ENCODE measurements at regions not wholly inside any gene's neighbourhood (a gene's known extent, or its start where the extent isn't known, plus 50 kb on each side); places are given as distances from the start of the nearest gene placed in this dataset.

GRCh38 chr7:10677668-10678232 is 295.9 kb upstream of the PHF14 start:
- H2BK5ac ChIP-seq (ENCODE audit: low read length) = no peak overlapping the region
- no peak for DNase-seq
- no peak overlapping the region for H2AK5ac ChIP-seq (ENCODE audit: low read length)
- H3K27ac ChIP-seq (ENCODE audit: low read depth, low read length) = no peak overlapping the region
- no peak overlapping the region for H3K4me2 ChIP-seq (ENCODE audit: low read length)
- H3K79me1 ChIP-seq (ENCODE audit: low read length) = no peaks in the 10 kb centered on the region
- H3K56ac ChIP-seq (ENCODE audit: low read length) = no peak overlapping the region
- no peaks in the 10 kb centered on the region for H3K36me3 ChIP-seq (ENCODE audit: control insufficient read depth, insufficient read depth, low read length)
- H3K79me2 ChIP-seq (ENCODE audit: control insufficient read depth, insufficient read depth, low read length) = no peaks in the 10 kb centered on the region
- H4K8ac ChIP-seq (ENCODE audit: low read depth, low read length) = no peak overlapping the region
- no peak overlapping the region for H3K18ac ChIP-seq (ENCODE audit: low read length)
- no peak overlapping the region for H3K4ac ChIP-seq (ENCODE audit: low read depth, low read length)
- no peak overlapping the region for H3K4me3 ChIP-seq (ENCODE audit: low read length)
- H2BK120ac ChIP-seq (ENCODE audit: low read depth, low read length) = no peak overlapping the region
- WGBS (ENCODE audit: extremely low coverage, insufficient coverage, low lambda C conversion rate) = no CpG with 5 or more reads among the region's 1 CpG
- H3K4me1 ChIP-seq (ENCODE audit: control insufficient read depth, low read depth, low read length) = no peaks in the 10 kb centered on the region
- H4K5ac ChIP-seq (ENCODE audit: low read length) = no peak overlapping the region
- H3K23ac ChIP-seq (ENCODE audit: low read length) = no peak overlapping the region
- H3K27me3 ChIP-seq (ENCODE audit: insufficient read depth, low read length, poor library complexity) = no peaks in the 10 kb centered on the region
- no peak overlapping the region for H2BK15ac ChIP-seq (replicated peaks; ENCODE audit: low read depth)
- H3K9ac ChIP-seq (ENCODE audit: low read length) = no peak overlapping the region

- Histone ChIP-seq H3K36me3 (ENCODE audit: control insufficient read depth, insufficient read depth, low read length) (no peaks in the 10 kb centered on the region), H3K23ac (ENCODE audit: low read length) (no peak overlapping the region), H3K9ac (ENCODE audit: low read length) (no peak overlapping the region), H3K4me3 (ENCODE audit: low read length) (no peak overlapping the region), H2BK15ac (replicated peaks; ENCODE audit: low read depth) (no peak overlapping the region), H2BK120ac (ENCODE audit: low read depth, low read length) (no peak overlapping the region), H3K79me1 (ENCODE audit: low read length) (no peaks in the 10 kb centered on the region), H2AK5ac (ENCODE audit: low read length) (no peak overlapping the region), H3K27me3 (ENCODE audit: insufficient read depth, low read length, poor library complexity) (no peaks in the 10 kb centered on the region), H3K4me2 (ENCODE audit: low read length) (no peak overlapping the region), H4K5ac (ENCODE audit: low read length) (no peak overlapping the region), H4K8ac (ENCODE audit: low read depth, low read length) (no peak overlapping the region), H3K18ac (ENCODE audit: low read length) (no peak overlapping the region), H2BK5ac (ENCODE audit: low read length) (no peak overlapping the region), H3K4me1 (ENCODE audit: control insufficient read depth, low read depth, low read length) (no peaks in the 10 kb centered on the region), H3K79me2 (ENCODE audit: control insufficient read depth, insufficient read depth, low read length) (no peaks in the 10 kb centered on the region), H3K56ac (ENCODE audit: low read length) (no peak overlapping the region), H3K27ac (ENCODE audit: low read depth, low read length) (no peak overlapping the region), H3K4ac (ENCODE audit: low read depth, low read length) (no peak overlapping the region)
- DNase-seq = no peak
- no CpG with 5 or more reads among the region's 5 CpGs for WGBS (ENCODE audit: extremely low coverage, insufficient coverage, low lambda C conversion rate)
These were observed 289.1 kb upstream of the PHF14 start for GRCh38 chr7:10684606-10685005.

GRCh38 chr7:10685040-10685439 is 288.6 kb upstream of the PHF14 start:
- H3K79me1 ChIP-seq (ENCODE audit: low read length) = no peaks in the 10 kb centered on the region

GRCh38 chr7:10688544-10688943 is 285.1 kb upstream of the PHF14 start:
- Histone ChIP-seq H3K18ac (ENCODE audit: low read length) (no peak overlapping the region), H3K79me1 (ENCODE audit: low read length) (no peaks in the 10 kb centered on the region), H4K8ac (ENCODE audit: low read depth, low read length) (no peak overlapping the region), H3K4ac (ENCODE audit: low read depth, low read length) (no peak overlapping the region), H2BK15ac (replicated peaks; ENCODE audit: low read depth) (no peak overlapping the region), H3K4me1 (ENCODE audit: control insufficient read depth, low read depth, low read length) (no peaks in the 10 kb centered on the region), H3K56ac (ENCODE audit: low read length) (no peak overlapping the region), H4K5ac (ENCODE audit: low read length) (no peak overlapping the region), H2BK120ac (ENCODE audit: low read depth, low read length) (no peak overlapping the region), H3K23ac (ENCODE audit: low read length) (no peak overlapping the region), H3K9ac (ENCODE audit: low read length) (no peak overlapping the region), H2BK5ac (ENCODE audit: low read length) (no peak overlapping the region), H3K27ac (ENCODE audit: low read depth, low read length) (no peak overlapping the region), H3K36me3 (ENCODE audit: control insufficient read depth, insufficient read depth, low read length) (no peaks in the 10 kb centered on the region), H3K79me2 (ENCODE audit: control insufficient read depth, insufficient read depth, low read length) (no peaks in the 10 kb centered on the region), H3K27me3 (ENCODE audit: insufficient read depth, low read length, poor library complexity) (no peaks in the 10 kb centered on the region), H2AK5ac (ENCODE audit: low read length) (no peak overlapping the region), H3K4me3 (ENCODE audit: low read length) (no peak overlapping the region), H3K4me2 (ENCODE audit: low read length) (no peak overlapping the region)
- DNase-seq = no peak

More at GRCh38 chr7:10685040-10685439, 288.6 kb upstream of the PHF14 start:
- no peak overlapping the region for H2BK15ac ChIP-seq (replicated peaks; ENCODE audit: low read depth)
- no peak overlapping the region for H3K4me3 ChIP-seq (ENCODE audit: low read length)
- H3K79me2 ChIP-seq (ENCODE audit: control insufficient read depth, insufficient read depth, low read length) = no peaks in the 10 kb centered on the region
- H3K9ac ChIP-seq (ENCODE audit: low read length) = no peak overlapping the region
- H2BK5ac ChIP-seq (ENCODE audit: low read length) = no peak overlapping the region
- no peak overlapping the region for H3K4ac ChIP-seq (ENCODE audit: low read depth, low read length)
- no peak overlapping the region for H2AK5ac ChIP-seq (ENCODE audit: low read length)
- H3K4me2 ChIP-seq (ENCODE audit: low read length) = no peak overlapping the region
- H3K4me1 ChIP-seq (ENCODE audit: control insufficient read depth, low read depth, low read length) = no peaks in the 10 kb centered on the region
- no peak overlapping the region for H3K27ac ChIP-seq (ENCODE audit: low read depth, low read length)
- H3K27me3 ChIP-seq (ENCODE audit: insufficient read depth, low read length, poor library complexity) = no peaks in the 10 kb centered on the region
- H4K5ac ChIP-seq (ENCODE audit: low read length) = no peak overlapping the region
- H2BK120ac ChIP-seq (ENCODE audit: low read depth, low read length) = no peak overlapping the region
- no peak overlapping the region for H3K18ac ChIP-seq (ENCODE audit: low read length)
- H3K23ac ChIP-seq (ENCODE audit: low read length) = no peak overlapping the region
- H3K56ac ChIP-seq (ENCODE audit: low read length) = no peak overlapping the region
- H3K36me3 ChIP-seq (ENCODE audit: control insufficient read depth, insufficient read depth, low read length) = no peaks in the 10 kb centered on the region
- H4K8ac ChIP-seq (ENCODE audit: low read depth, low read length) = no peak overlapping the region
- no peak for DNase-seq

DNA sequence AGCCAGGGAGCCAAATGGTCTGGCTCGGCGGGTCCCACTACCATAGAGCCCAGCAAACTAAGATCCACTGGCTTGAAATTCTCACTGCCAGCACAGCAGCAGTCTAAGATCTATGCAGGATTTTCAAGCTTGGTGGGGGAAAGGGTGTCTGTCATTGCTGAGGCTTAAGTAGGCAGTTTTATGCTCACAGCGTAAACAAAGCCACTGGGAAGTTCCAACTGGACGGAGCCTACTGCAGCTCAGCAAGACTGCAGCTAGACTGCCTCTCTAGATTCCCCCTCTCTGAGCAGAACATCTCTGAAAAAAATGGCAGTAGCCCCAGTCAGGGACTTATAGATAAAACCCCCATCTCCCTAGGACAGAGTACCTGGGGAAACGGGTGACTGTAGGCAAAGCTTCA is 277.6 kb upstream of the PHF14 start:
- no peak overlapping the region for H4K8ac ChIP-seq (ENCODE audit: low read depth, low read length)
- H3K56ac ChIP-seq (ENCODE audit: low read length) = no peak overlapping the region
- H2AK5ac ChIP-seq (ENCODE audit: low read length) = no peak overlapping the region
- H3K18ac ChIP-seq (ENCODE audit: low read length) = no peak overlapping the region
- no peak overlapping the region for H3K27ac ChIP-seq (ENCODE audit: low read depth, low read length)
- no peak overlapping the region for H2BK5ac ChIP-seq (ENCODE audit: low read length)
- H2BK15ac ChIP-seq (replicated peaks; ENCODE audit: low read depth) = no peak overlapping the region
- H3K4me3 ChIP-seq (ENCODE audit: low read length) = no peak overlapping the region
- no peaks in the 10 kb centered on the region for H3K27me3 ChIP-seq (ENCODE audit: insufficient read depth, low read length, poor library complexity)
- no peaks in the 10 kb centered on the region for H3K79me2 ChIP-seq (ENCODE audit: control insufficient read depth, insufficient read depth, low read length)
- no peak overlapping the region for H2BK120ac ChIP-seq (ENCODE audit: low read depth, low read length)
- H3K4ac ChIP-seq (ENCODE audit: low read depth, low read length) = no peak overlapping the region
- no peak overlapping the region for H3K4me2 ChIP-seq (ENCODE audit: low read length)
- H4K5ac ChIP-seq (ENCODE audit: low read length) = no peak overlapping the region
- H3K9ac ChIP-seq (ENCODE audit: low read length) = no peak overlapping the region
- DNase-seq = no peak
- no CpG with 5 or more reads among the region's 5 CpGs for WGBS (ENCODE audit: extremely low coverage, insufficient coverage, low lambda C conversion rate)
- H3K4me1 ChIP-seq (ENCODE audit: control insufficient read depth, low read depth, low read length) = no peaks in the 10 kb centered on the region
- H3K79me1 ChIP-seq (ENCODE audit: low read length) = no peaks in the 10 kb centered on the region
- no peaks in the 10 kb centered on the region for H3K36me3 ChIP-seq (ENCODE audit: control insufficient read depth, insufficient read depth, low read length)
- H3K23ac ChIP-seq (ENCODE audit: low read length) = no peak overlapping the region

DNA sequence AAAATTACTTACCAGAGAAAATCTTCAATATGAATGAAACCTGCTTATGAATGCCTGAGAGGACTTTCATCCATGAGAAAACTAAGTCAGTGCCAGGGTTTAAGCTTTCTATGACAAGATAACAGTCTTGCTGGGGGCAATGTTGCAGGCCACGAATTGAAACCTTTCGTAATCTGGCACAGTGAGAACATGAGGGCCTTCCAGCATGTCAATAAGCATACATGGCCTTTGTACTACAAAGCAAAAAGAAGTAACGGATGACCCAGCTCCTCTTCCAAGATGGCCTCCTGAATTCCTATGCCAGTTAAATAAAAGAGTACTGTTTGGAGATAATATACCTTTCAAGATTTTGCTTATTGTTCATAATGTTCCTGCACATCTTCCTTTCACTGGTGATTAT is 270.6 kb upstream of the PHF14 start:
- no peaks in the 10 kb centered on the region for H3K79me1 ChIP-seq (ENCODE audit: low read length)
- no peak overlapping the region for H2BK5ac ChIP-seq (ENCODE audit: low read length)
- no peak overlapping the region for H2AK5ac ChIP-seq (ENCODE audit: low read length)
- H3K27ac ChIP-seq (ENCODE audit: low read depth, low read length) = no peak overlapping the region
- H3K56ac ChIP-seq (ENCODE audit: low read length) = no peak overlapping the region
- H3K23ac ChIP-seq (ENCODE audit: low read length) = no peak overlapping the region
- H3K9ac ChIP-seq (ENCODE audit: low read length) = no peak overlapping the region
- no peak overlapping the region for H2BK120ac ChIP-seq (ENCODE audit: low read depth, low read length)
- no peaks in the 10 kb centered on the region for H3K4me1 ChIP-seq (ENCODE audit: control insufficient read depth, low read depth, low read length)
- H4K5ac ChIP-seq (ENCODE audit: low read length) = no peak overlapping the region
- no peak overlapping the region for H3K18ac ChIP-seq (ENCODE audit: low read length)
- H3K4me2 ChIP-seq (ENCODE audit: low read length) = no peak overlapping the region
- H4K8ac ChIP-seq (ENCODE audit: low read depth, low read length) = no peak overlapping the region
- no peaks in the 10 kb centered on the region for H3K79me2 ChIP-seq (ENCODE audit: control insufficient read depth, insufficient read depth, low read length)
- no peaks in the 10 kb centered on the region for H3K36me3 ChIP-seq (ENCODE audit: control insufficient read depth, insufficient read depth, low read length)
- H3K27me3 ChIP-seq (ENCODE audit: insufficient read depth, low read length, poor library complexity) = no peaks in the 10 kb centered on the region
- H3K4me3 ChIP-seq (ENCODE audit: low read length) = no peak overlapping the region
- H2BK15ac ChIP-seq (replicated peaks; ENCODE audit: low read depth) = no peak overlapping the region
- no CpG with 5 or more reads among the region's 3 CpGs for WGBS (ENCODE audit: extremely low coverage, insufficient coverage, low lambda C conversion rate)
- no peak overlapping the region for H3K4ac ChIP-seq (ENCODE audit: low read depth, low read length)
- DNase-seq = no peak
